Neural cell (in vitro differentiated cells): ENCODE measurements at regions not wholly inside any gene's neighbourhood (a gene's known extent, or its start where the extent isn't known, plus 50 kb on each side); places are given as distances from the start of the nearest gene placed in this dataset.

ENCODE experiments used
- H2AFZ ChIP-seq: fragments of 200-600, 300-800 bp; sonication (generic), shearing (Covaris generic); 2 replicates; pipeline ENCODE4 v1.6.0; 2014; ENCODE audit warnings: low read depth, mild to moderate bottlenecking, antibody characterized with exemption, low read length, moderate library complexity
- H3F3A ChIP-seq: fragments of 200-600 bp; shearing (Covaris generic); 2 replicates; pipeline ENCODE4 v1.6.1; 2016; ENCODE audit warnings: mild to moderate bottlenecking, moderate library complexity, mixed read lengths, antibody characterized with exemption, low read length; ENCODE audit not compliant: insufficient read depth, poor library complexity, severe bottlenecking
- H3K27ac ChIP-seq: fragments of 200-600, 300-800 bp; sonication (generic), shearing (Covaris generic); 2 replicates; pipeline ENCODE4 v1.5.1; 2014; ENCODE audit warnings: mild to moderate bottlenecking, low read length, moderate library complexity
- H3K27me3 ChIP-seq: fragments of 300-800, 200-600 bp; sonication (generic), shearing (Covaris generic); 2 replicates; pipeline ENCODE4 v1.6.0; 2014; ENCODE audit warnings: mild to moderate bottlenecking, low read depth, low read length, moderate library complexity; ENCODE audit not compliant: insufficient read depth
- H3K36me3 ChIP-seq: fragments of 300-800, 200-600 bp; sonication (generic), shearing (Covaris generic); 2 replicates; pipeline ENCODE4 v1.5.1; 2014; ENCODE audit warnings: mild to moderate bottlenecking, antibody characterized with exemption, low read length, moderate library complexity; ENCODE audit not compliant: insufficient read depth
- H3K4me2 ChIP-seq: fragments of 300-800, 200-600 bp; sonication (generic), shearing (Covaris generic); 2 replicates; pipeline ENCODE4 v1.6.0; 2014; ENCODE audit warnings: mild to moderate bottlenecking, low read length
- H3K4me3 ChIP-seq: fragments of 300-800, 200-600 bp; sonication (generic), shearing (Covaris generic); 2 replicates; pipeline ENCODE4 v1.5.1; 2014; ENCODE audit warnings: mild to moderate bottlenecking, low read length, moderate library complexity
- H3K79me2 ChIP-seq: fragments of 200-600 bp; shearing (Covaris generic); replicated peaks from 2 replicates; pipeline ENCODE4 v1.6.0; 2014; ENCODE audit warnings: mild to moderate bottlenecking, low read length, moderate library complexity; ENCODE audit not compliant: insufficient read depth
- H3K9ac ChIP-seq: fragments of 300-800, 200-600 bp; sonication (generic), shearing (Covaris generic); 2 replicates; pipeline ENCODE4 v1.6.1; 2016; ENCODE audit warnings: mild to moderate bottlenecking, low read length, mixed read lengths
- H3K9me2 ChIP-seq: fragments of 200-600 bp; shearing (Covaris generic); 2 replicates; pipeline ENCODE4 v1.6.1; 2016; ENCODE audit warnings: mild to moderate bottlenecking, low read length, mixed read lengths; ENCODE audit not compliant: insufficient read depth
- H3K9me3 ChIP-seq: fragments of 200-600, 300-800 bp; sonication (generic), shearing (Covaris generic); 2 replicates; pipeline ENCODE4 v1.6.1; 2016; ENCODE audit warnings: mild to moderate bottlenecking, mixed run types, low read length, moderate library complexity, mixed read lengths
- H4K20me1 ChIP-seq: fragments of 200-600 bp; shearing (Covaris generic); 2 replicates; pipeline ENCODE4 v1.6.1; 2016; ENCODE audit warnings: mild to moderate bottlenecking, mixed run types; ENCODE audit not compliant: insufficient read depth
- CTCF ChIP-seq: fragments of 450-650 bp; IDR thresholded peaks from 2 replicates; pipeline ENCODE4 v1.5.1; 2014; ENCODE audit warnings: antibody characterized with exemption, mild to moderate bottlenecking, moderate library complexity; ENCODE audit not compliant: poor library complexity, severe bottlenecking
- EP300 ChIP-seq: fragments of 450-650 bp; conservative IDR thresholded peaks from 2 replicates; pipeline ENCODE4 v1.6.1; 2014; ENCODE audit warnings: antibody characterized with exemption, mild to moderate bottlenecking, moderate library complexity; ENCODE audit not compliant: poor library complexity, severe bottlenecking
- EZH2 ChIP-seq: fragments of 200-600, 300-800 bp; shearing (Covaris generic), sonication (generic); IDR thresholded peaks from 2 replicates; pipeline ENCODE4 v1.6.1; 2014; ENCODE audit warnings: antibody characterized with exemption, low read length, borderline replicate concordance, mild to moderate bottlenecking; ENCODE audit not compliant: insufficient read depth, poor library complexity, severe bottlenecking
- MXI1 ChIP-seq: fragments of 450-650 bp; conservative IDR thresholded peaks from 2 replicates; pipeline ENCODE4 v1.6.1; 2014; ENCODE audit warnings: antibody characterized with exemption, mild to moderate bottlenecking; ENCODE audit not compliant: poor library complexity, severe bottlenecking
- POLR2AphosphoS5 ChIP-seq: IDR thresholded peaks from 2 replicates; pipeline ENCODE4 v1.6.1; 2012
- RAD21 ChIP-seq: fragments of 450-650 bp; conservative IDR thresholded peaks from 2 replicates; pipeline ENCODE4 v1.6.1; 2014; ENCODE audit warnings: antibody characterized with exemption, mild to moderate bottlenecking, moderate library complexity
- REST ChIP-seq: IDR thresholded peaks from 2 replicates; pipeline ENCODE4 v1.6.1; 2012; ENCODE audit warnings: borderline replicate concordance
- SMC3 ChIP-seq: fragments of 450-650 bp; conservative IDR thresholded peaks from 2 replicates; pipeline ENCODE4 v1.6.1; 2014; ENCODE audit warnings: antibody characterized with exemption, mild to moderate bottlenecking, moderate library complexity; ENCODE audit not compliant: poor library complexity
- TAF1 ChIP-seq: IDR thresholded peaks from 2 replicates; pipeline ENCODE4 v1.6.1; 2012; ENCODE audit warnings: low read depth

- Histone ChIP-seq H3K27me3 (no peaks in the 10 kb centered on the region), H3K4me3 (no peak overlapping the region), H3K9ac (no peak overlapping the region), H3F3A (no peaks in the 10 kb centered on the region), H3K79me2 (peaks cover 22% of the 10 kb centered on the region), H3K9me3 (no peaks in the 10 kb centered on the region), H3K36me3 (no peaks in the 10 kb centered on the region), H3K27ac (no peak overlapping the region), H3K9me2 (no peaks in the 10 kb centered on the region), H3K4me2 (no peak overlapping the region), H2AFZ (no peak overlapping the region), H4K20me1 (no peaks in the 10 kb centered on the region)
- TF ChIP-seq SMC3 (no peak), CTCF (no peak), MXI1 (no peak), TAF1 (no peak), POLR2AphosphoS5 (no peak), RAD21 (no peak), REST (no peak), EZH2 (no peak), EP300 (no peak)
Observed at GRCh38 chr6:56744528-56744927, 101.8 kb upstream of the DST start.

DNA sequence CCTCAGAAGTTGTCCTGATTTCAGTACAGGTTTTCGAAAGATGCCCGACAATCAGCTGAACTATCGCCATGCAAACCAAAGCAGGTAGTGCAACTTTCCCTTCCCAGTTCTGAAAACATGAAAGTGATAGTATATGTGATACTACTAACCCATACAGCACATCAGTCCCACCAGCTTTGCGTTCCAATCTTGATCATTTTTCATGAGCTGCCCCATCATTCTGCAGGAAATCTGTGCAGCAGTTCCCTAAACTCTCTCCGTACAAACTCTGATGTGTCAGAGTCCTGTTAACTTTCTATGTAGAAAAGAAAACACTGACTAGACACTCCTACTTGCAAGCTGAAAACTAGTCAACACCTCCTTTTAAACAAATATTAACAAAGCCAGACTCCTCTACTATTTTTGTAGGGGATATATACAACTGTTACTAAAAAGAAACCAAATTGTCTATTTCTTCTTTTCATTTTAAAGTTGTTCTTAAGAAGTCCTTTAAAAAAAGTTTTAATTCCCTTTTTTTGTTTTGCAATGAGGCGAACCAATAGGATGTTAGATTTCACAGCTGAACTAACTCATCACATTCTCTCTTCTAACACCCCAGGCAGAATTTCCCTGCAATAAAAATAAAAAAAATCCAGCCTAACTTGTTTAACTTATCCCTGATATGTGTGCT is 99.6 kb upstream of the DST start:
- Histone ChIP-seq H3K36me3 (no peaks in the 10 kb centered on the region), H3K27ac (no peak overlapping the region), H3K9ac (no peak overlapping the region), H3K4me2 (no peak overlapping the region), H3K27me3 (no peaks in the 10 kb centered on the region), H2AFZ (no peak overlapping the region), H4K20me1 (no peaks in the 10 kb centered on the region), H3F3A (no peaks in the 10 kb centered on the region), H3K9me2 (no peaks in the 10 kb centered on the region), H3K4me3 (no peak overlapping the region), H3K79me2 (peaks cover 19% of the 10 kb centered on the region), H3K9me3 (no peaks in the 10 kb centered on the region)
- no peak for TF ChIP-seq MXI1
- TF ChIP-seq TAF1 = no peak
- no peak for TF ChIP-seq RAD21
- TF ChIP-seq EZH2 = no peak
- TF ChIP-seq EP300 = no peak
- no peak for TF ChIP-seq POLR2AphosphoS5
- TF ChIP-seq REST = no peak
